HS-5 (cell line): ENCODE measurements at regions not wholly inside any gene's neighbourhood (a gene's known extent, or its start where the extent isn't known, plus 50 kb on each side); places are given as distances from the start of the nearest gene placed in this dataset.
"Not testable (repeated sequence)": the region's sequence is repeated elsewhere in the genome, so short reads cannot be mapped to it uniquely, and the experiment has no call there.

Experiments used
- DNase-seq: peaks from one replicate; pipeline ENCODE4 v3.0.0-alpha.2; 2012; ENCODE audit warnings: low read depth

GRCh38 chr2:43146083-43146482 lies 80.3 kb downstream of the ZFP36L2 start:
- DNase-seq: no peak

GRCh38 chr2:43144263-43144662 lies 82.1 kb downstream of the ZFP36L2 start:
- DNase-seq: no peak

GRCh38 chr2:43143756-43144155 lies 82.7 kb downstream of the ZFP36L2 start:
- no peak for DNase-seq

GRCh38 chr2:43142921-43143438 lies 83.4 kb downstream of the ZFP36L2 start:
- no peak for DNase-seq

- DNase-seq: not testable (repeated sequence)
Measured at GRCh38 chr2:43141636-43142151, 84.7 kb downstream of the ZFP36L2 start.

GRCh38 chr2:43139996-43140621 lies 86.3 kb downstream of the ZFP36L2 start:
- DNase-seq: no peak

- DNase-seq: no peak
Measured at GRCh38 chr2:43139501-43139900, 86.9 kb downstream of the ZFP36L2 start.

- no peak for DNase-seq
Measured at GRCh38 chr2:43138441-43138840, 88.0 kb downstream of the ZFP36L2 start.

- DNase-seq: no peak
Measured at GRCh38 chr2:43136876-43137275, 89.5 kb downstream of the ZFP36L2 start.

GRCh38 chr2:43136011-43136799 lies 90.2 kb downstream of the ZFP36L2 start:
- no peak for DNase-seq

- DNase-seq: no peak
Measured at GRCh38 chr2:43135583-43135982, 90.8 kb downstream of the ZFP36L2 start.

- no peak for DNase-seq
Measured at GRCh38 chr2:43134571-43134889, 91.9 kb downstream of the ZFP36L2 start.

- no peak for DNase-seq
Measured at GRCh38 chr2:43133708-43134570, 92.5 kb downstream of the ZFP36L2 start.

- DNase-seq: no peak
Measured at GRCh38 chr2:43133336-43133707, 93.1 kb downstream of the ZFP36L2 start.

- no peak for DNase-seq
Measured at GRCh38 chr2:43132683-43133301, 93.6 kb downstream of the ZFP36L2 start.

GRCh38 chr2:43131890-43132682 lies 94.3 kb downstream of the ZFP36L2 start:
- no peak for DNase-seq

- DNase-seq: peak; percentile 46
Measured at GRCh38 chr2:43131051-43131889, 95.1 kb downstream of the ZFP36L2 start.

- DNase-seq: no peak
Measured at GRCh38 chr2:43130548-43130875, 95.9 kb downstream of the ZFP36L2 start.

- DNase-seq: no peak
Measured at GRCh38 chr2:43129676-43130547, 96.5 kb downstream of the ZFP36L2 start.
